ENCODE measurements at regions not wholly inside any gene's neighbourhood (a gene's known extent, or its start where the extent isn't known, plus 50 kb on each side); places are given as distances from the start of the nearest gene placed in this dataset.

GRCh38 chr11:8814209-8814922 lies 96.6 kb upstream of the AKIP1 start:
- Histone ChIP-seq H3K27me3 (ENCODE audit: control insufficient read depth in 5 of 5, insufficient read depth in 4 of 5, low read length in 5 of 5) (no peaks in the 10 kb centered on the region), H3K36me3 (ENCODE audit: control insufficient read depth in 5 of 5, insufficient read depth in 5 of 5, low read length in 5 of 5) (no peaks in the 10 kb centered on the region), H3K4me3 (ENCODE audit: low read depth in 1 of 5, low read length in 5 of 5) (no peak overlapping the region), H3K4me1 (ENCODE audit: control insufficient read depth in 5 of 5, insufficient read depth in 5 of 5, low read length in 5 of 5) (peaks cover 6 to 35% (median 28%) of the 10 kb centered on the region in 5 donors), H3K27ac (ENCODE audit: low read depth, low read length) (no peak overlapping the region), H3K9ac (ENCODE audit: low read length in 5 of 5) (no peak overlapping the region), H3K9me3 (ENCODE audit: control insufficient read depth in 5 of 5, low read length in 5 of 5) (no peaks in the 10 kb centered on the region)

- Histone ChIP-seq H3K27me3 (ENCODE audit: control insufficient read depth in 5 of 5, insufficient read depth in 4 of 5, low read length in 5 of 5) (no peaks in the 10 kb centered on the region), H3K27ac (ENCODE audit: low read depth, low read length) (no peak overlapping the region), H3K9me3 (ENCODE audit: control insufficient read depth in 5 of 5, low read length in 5 of 5) (no peaks in the 10 kb centered on the region), H3K36me3 (ENCODE audit: control insufficient read depth in 5 of 5, insufficient read depth in 5 of 5, low read length in 5 of 5) (no peaks in the 10 kb centered on the region), H3K4me3 (ENCODE audit: low read depth in 1 of 5, low read length in 5 of 5) (no peak overlapping the region), H3K9ac (ENCODE audit: low read length in 5 of 5) (no peak overlapping the region), H3K4me1 (ENCODE audit: control insufficient read depth in 5 of 5, insufficient read depth in 5 of 5, low read length in 5 of 5) (peaks cover 6 to 32% (median 28%) of the 10 kb centered on the region in 5 donors)
Observed at GRCh38 chr11:8814923-8815240, 96.1 kb upstream of the AKIP1 start.

- no peaks in the 10 kb centered on the region for H3K36me3 ChIP-seq (ENCODE audit: control insufficient read depth in 5 of 5, insufficient read depth in 5 of 5, low read length in 5 of 5)
- no peak overlapping the region for H3K4me3 ChIP-seq (ENCODE audit: low read depth in 1 of 5, low read length in 5 of 5)
- no peak overlapping the region for H3K27ac ChIP-seq (ENCODE audit: low read depth, low read length)
- no peaks in the 10 kb centered on the region for H3K9me3 ChIP-seq (ENCODE audit: control insufficient read depth in 5 of 5, low read length in 5 of 5)
- H3K27me3 ChIP-seq (ENCODE audit: control insufficient read depth in 5 of 5, insufficient read depth in 4 of 5, low read length in 5 of 5): no peaks in the 10 kb centered on the region
- H3K9ac ChIP-seq (ENCODE audit: low read length in 5 of 5): no peak overlapping the region
- H3K4me1 ChIP-seq (ENCODE audit: control insufficient read depth in 5 of 5, insufficient read depth in 5 of 5, low read length in 5 of 5): peaks cover 0 to 10% (median 2%) of the 10 kb centered on the region in 5 donors
Observed at GRCh38 chr11:8818421-8818820, 92.6 kb upstream of the AKIP1 start.

DNA sequence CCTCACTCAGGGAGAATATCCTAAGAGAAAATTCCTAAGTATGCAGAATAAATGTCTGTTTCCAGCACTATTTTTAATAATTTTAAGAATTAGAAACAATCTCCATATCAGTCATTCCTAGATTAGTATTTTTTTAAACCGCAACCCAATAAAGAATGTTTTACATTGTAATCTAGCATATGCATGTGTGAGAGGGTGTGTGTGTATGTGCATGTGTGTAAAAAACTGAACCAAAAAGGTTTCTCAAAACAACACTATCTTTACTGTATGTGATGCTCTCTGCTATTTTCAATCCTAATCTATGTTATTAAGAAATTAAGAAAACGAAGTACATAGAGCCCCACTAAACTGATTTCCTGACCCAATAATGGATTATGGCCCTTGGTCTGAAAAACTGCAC lies 90.6 kb upstream of the AKIP1 start:
- Histone ChIP-seq H3K9me3 (ENCODE audit: control insufficient read depth in 5 of 5, low read length in 5 of 5) (no peaks in the 10 kb centered on the region), H3K36me3 (ENCODE audit: control insufficient read depth in 5 of 5, insufficient read depth in 5 of 5, low read length in 5 of 5) (no peaks in the 10 kb centered on the region), H3K27ac (ENCODE audit: low read depth, low read length) (no peak overlapping the region), H3K27me3 (ENCODE audit: control insufficient read depth in 5 of 5, insufficient read depth in 4 of 5, low read length in 5 of 5) (no peaks in the 10 kb centered on the region), H3K9ac (ENCODE audit: low read length in 5 of 5) (no peak overlapping the region), H3K4me1 (ENCODE audit: control insufficient read depth in 5 of 5, insufficient read depth in 5 of 5, low read length in 5 of 5) (no peaks in the 10 kb centered on the region), H3K4me3 (ENCODE audit: low read depth in 1 of 5, low read length in 5 of 5) (no peak overlapping the region)

- H3K4me3 ChIP-seq (ENCODE audit: low read depth in 1 of 5, low read length in 5 of 5): no peak overlapping the region
- no peaks in the 10 kb centered on the region for H3K9me3 ChIP-seq (ENCODE audit: control insufficient read depth in 5 of 5, low read length in 5 of 5)
Observed at GRCh38 chr11:8822469-8822868, 88.5 kb upstream of the AKIP1 start.

DNA sequence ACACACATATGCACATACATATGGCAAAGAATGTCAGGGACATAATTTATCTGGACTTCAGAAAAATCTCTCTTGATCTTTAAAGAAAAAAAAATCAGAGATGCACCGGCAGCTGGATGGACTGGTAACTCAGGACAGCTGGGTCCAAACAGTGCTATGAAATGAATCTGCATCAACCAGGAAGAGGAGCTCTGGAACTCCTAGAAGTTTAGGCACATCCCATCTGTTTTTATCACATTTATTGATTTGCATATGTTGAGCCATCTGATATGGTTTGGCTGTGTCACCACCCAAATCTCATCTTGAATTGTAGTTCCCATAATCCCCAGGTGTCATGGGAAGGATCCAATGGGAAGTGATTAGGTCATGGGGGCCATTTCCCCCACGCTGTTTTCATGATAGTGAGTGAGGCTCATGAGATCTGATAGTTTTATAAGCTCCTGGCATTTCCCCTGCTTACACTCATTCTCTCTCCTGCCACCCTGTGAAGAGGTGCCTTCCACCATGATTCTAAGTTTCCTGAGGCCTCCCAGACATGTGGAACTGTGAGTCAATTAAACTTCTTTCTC lies 87.7 kb upstream of the AKIP1 start:
- H3K4me1 ChIP-seq (ENCODE audit: control insufficient read depth in 5 of 5, insufficient read depth in 5 of 5, low read length in 5 of 5): peaks cover 0 to 3% (median 0%) of the 10 kb centered on the region in 5 donors
- no peak overlapping the region for H3K4me3 ChIP-seq (ENCODE audit: low read depth in 1 of 5, low read length in 5 of 5)
- H3K27me3 ChIP-seq (ENCODE audit: control insufficient read depth in 5 of 5, insufficient read depth in 4 of 5, low read length in 5 of 5): peaks cover 0 to 2% (median 0%) of the 10 kb centered on the region in 5 donors
- no peak overlapping the region for H3K9ac ChIP-seq (ENCODE audit: low read length in 5 of 5)
- H3K27ac ChIP-seq (ENCODE audit: low read depth, low read length): no peak overlapping the region
- no peaks in the 10 kb centered on the region for H3K9me3 ChIP-seq (ENCODE audit: control insufficient read depth in 5 of 5, low read length in 5 of 5)
- no peaks in the 10 kb centered on the region for H3K36me3 ChIP-seq (ENCODE audit: control insufficient read depth in 5 of 5, insufficient read depth in 5 of 5, low read length in 5 of 5)

More at GRCh38 chr11:8822469-8822868, 88.5 kb upstream of the AKIP1 start:
- H3K9ac ChIP-seq (ENCODE audit: low read length in 5 of 5): no peak overlapping the region
- no peaks in the 10 kb centered on the region for H3K4me1 ChIP-seq (ENCODE audit: control insufficient read depth in 5 of 5, insufficient read depth in 5 of 5, low read length in 5 of 5)
- H3K27me3 ChIP-seq (ENCODE audit: control insufficient read depth in 5 of 5, insufficient read depth in 4 of 5, low read length in 5 of 5): no peaks in the 10 kb centered on the region
- no peaks in the 10 kb centered on the region for H3K36me3 ChIP-seq (ENCODE audit: control insufficient read depth in 5 of 5, insufficient read depth in 5 of 5, low read length in 5 of 5)
- H3K27ac ChIP-seq (ENCODE audit: low read depth, low read length): no peak overlapping the region

- Histone ChIP-seq H3K9me3 (ENCODE audit: control insufficient read depth in 5 of 5, low read length in 5 of 5) (no peaks in the 10 kb centered on the region), H3K4me3 (ENCODE audit: low read depth in 1 of 5, low read length in 5 of 5) (no peak overlapping the region), H3K27me3 (ENCODE audit: control insufficient read depth in 5 of 5, insufficient read depth in 4 of 5, low read length in 5 of 5) (peaks cover 0 to 4% (median 0%) of the 10 kb centered on the region in 5 donors), H3K27ac (ENCODE audit: low read depth, low read length) (no peak overlapping the region), H3K9ac (ENCODE audit: low read length in 5 of 5) (no peak overlapping the region), H3K36me3 (ENCODE audit: control insufficient read depth in 5 of 5, insufficient read depth in 5 of 5, low read length in 5 of 5) (peaks cover 0 to 3% (median 0%) of the 10 kb centered on the region in 5 donors), H3K4me1 (ENCODE audit: control insufficient read depth in 5 of 5, insufficient read depth in 5 of 5, low read length in 5 of 5) (peaks cover 0 to 11% (median 5%) of the 10 kb centered on the region in 5 donors)
Observed at GRCh38 chr11:8826139-8826786, 84.7 kb upstream of the AKIP1 start.

GRCh38 chr11:8826901-8827560 lies 84.0 kb upstream of the AKIP1 start:
- H3K27ac ChIP-seq (ENCODE audit: low read depth, low read length): no peak overlapping the region
- H3K4me3 ChIP-seq (ENCODE audit: low read depth in 1 of 5, low read length in 5 of 5): no peak overlapping the region
- no peaks in the 10 kb centered on the region for H3K9me3 ChIP-seq (ENCODE audit: control insufficient read depth in 5 of 5, low read length in 5 of 5)
- H3K4me1 ChIP-seq (ENCODE audit: control insufficient read depth in 5 of 5, insufficient read depth in 5 of 5, low read length in 5 of 5): peaks cover 0 to 11% (median 5%) of the 10 kb centered on the region in 5 donors
- H3K27me3 ChIP-seq (ENCODE audit: control insufficient read depth in 5 of 5, insufficient read depth in 4 of 5, low read length in 5 of 5): peaks cover 0 to 4% (median 0%) of the 10 kb centered on the region in 5 donors
- peaks cover 0 to 3% (median 0%) of the 10 kb centered on the region in 5 donors for H3K36me3 ChIP-seq (ENCODE audit: control insufficient read depth in 5 of 5, insufficient read depth in 5 of 5, low read length in 5 of 5)
- no peak overlapping the region for H3K9ac ChIP-seq (ENCODE audit: low read length in 5 of 5)

- Histone ChIP-seq H3K9me3 (ENCODE audit: control insufficient read depth in 5 of 5, low read length in 5 of 5) (no peaks in the 10 kb centered on the region), H3K4me3 (ENCODE audit: low read depth in 1 of 5, low read length in 5 of 5) (no peak overlapping the region), H3K36me3 (ENCODE audit: control insufficient read depth in 5 of 5, insufficient read depth in 5 of 5, low read length in 5 of 5) (peaks cover 0 to 3% (median 0%) of the 10 kb centered on the region in 5 donors), H3K9ac (ENCODE audit: low read length in 5 of 5) (no peak overlapping the region), H3K27ac (ENCODE audit: low read depth, low read length) (no peak overlapping the region), H3K27me3 (ENCODE audit: control insufficient read depth in 5 of 5, insufficient read depth in 4 of 5, low read length in 5 of 5) (peaks cover 0 to 4% (median 0%) of the 10 kb centered on the region in 5 donors), H3K4me1 (ENCODE audit: control insufficient read depth in 5 of 5, insufficient read depth in 5 of 5, low read length in 5 of 5) (peaks cover 0 to 17% (median 9%) of the 10 kb centered on the region in 5 donors)
Observed at GRCh38 chr11:8828046-8828445, 82.9 kb upstream of the AKIP1 start.

Measured in subcutaneous abdominal adipose tissue (tissue), 5 donors.